Liver (tissue), 8 donors: ENCODE measurements at regions not wholly inside any gene's neighbourhood (a gene's known extent, or its start where the extent isn't known, plus 50 kb on each side); places are given as distances from the start of the nearest gene placed in this dataset.

Experiments used
- DNase-seq: peaks from one replicate; pipeline ENCODE4 v3.0.0-alpha.2; 2017; ENCODE audit warnings: low spot score
- H3K27ac ChIP-seq, 2 donors: one replicate each; pipeline ENCODE4 v1.7.0; 2013; ENCODE audit warnings: inconsistent platforms in 2 of 2, low read length in 2 of 2, control low read depth in 1 of 2, low read depth in 1 of 2, mild to moderate bottlenecking in 1 of 2
- H3K27me3 ChIP-seq, 4 donors: one replicate each; pipeline versions ENCODE4 v1.6.1 to v1.7.0; 2013; ENCODE audit warnings: low read length in 3 of 4, inconsistent platforms in 1 of 4, mild to moderate bottlenecking in 1 of 4, moderate library complexity in 1 of 4; ENCODE audit not compliant: control insufficient read depth in 4 of 4, insufficient read depth in 4 of 4
- H3K36me3 ChIP-seq, 4 donors: one replicate each; pipeline versions ENCODE4 v1.6.1 to v1.7.0; 2013; ENCODE audit warnings: low read length in 3 of 4, mild to moderate bottlenecking in 3 of 4, low read depth in 1 of 4, moderate library complexity in 1 of 4; ENCODE audit not compliant: control insufficient read depth in 4 of 4, insufficient read depth in 3 of 4
- H3K4me1 ChIP-seq, 4 donors: one replicate each; pipeline versions ENCODE4 v1.6.1 to v1.7.0; 2013; ENCODE audit warnings: low read length in 3 of 4, mild to moderate bottlenecking in 3 of 4, moderate library complexity in 1 of 4; ENCODE audit not compliant: control insufficient read depth in 4 of 4, insufficient read depth in 4 of 4
- H3K4me3 ChIP-seq, 3 donors: one replicate each; pipeline versions ENCODE4 v1.6.1 to v1.7.0; 2013; ENCODE audit warnings: low read length in 3 of 3, control low read depth in 1 of 3, low read depth in 1 of 3, mild to moderate bottlenecking in 1 of 3
- H3K9ac ChIP-seq, 2 donors: one replicate each; pipeline ENCODE4 v1.7.0; 2013; ENCODE audit warnings: low read length in 2 of 2, mild to moderate bottlenecking in 2 of 2, moderate library complexity in 2 of 2, control low read depth in 1 of 2, low read depth in 1 of 2
- H3K9me3 ChIP-seq, 4 donors: one replicate each; pipeline versions ENCODE4 v1.6.1 to v1.7.0; 2013; ENCODE audit warnings: low read length in 3 of 4; ENCODE audit not compliant: control insufficient read depth in 4 of 4
- EGR1 ChIP-seq, 2 donors: IDR thresholded peaks; 2 replicates each; pipeline ENCODE4 v1.6.1; 2016 to 2018; ENCODE audit warnings: antibody characterized with exemption in 2 of 2, low read depth in 2 of 2
- FOXA1 ChIP-seq: IDR thresholded peaks from 2 replicates; pipeline ENCODE4 v1.6.1; 2016; ENCODE audit warnings: antibody characterized with exemption
- FOXA2 ChIP-seq: IDR thresholded peaks from 2 replicates; pipeline ENCODE4 v1.6.1; 2016; ENCODE audit warnings: antibody characterized with exemption
- GABPA ChIP-seq, 2 donors: IDR thresholded peaks in 1 of 2; conservative IDR thresholded peaks in 1 of 2; 2 replicates each; pipeline ENCODE4 v1.6.1; 2016; ENCODE audit warnings: antibody characterized with exemption in 2 of 2, mild to moderate bottlenecking in 1 of 2, moderate library complexity in 1 of 2
- HNF4A ChIP-seq, 2 donors: conservative IDR thresholded peaks; 2 replicates each; pipeline ENCODE4 v1.6.1; 2016; ENCODE audit warnings: antibody characterized with exemption in 2 of 2, mild to moderate bottlenecking in 2 of 2
- HNF4G ChIP-seq: IDR thresholded peaks from 2 replicates; pipeline ENCODE4 v1.6.1; 2016; ENCODE audit warnings: antibody characterized with exemption
- JUND ChIP-seq, 2 donors: IDR thresholded peaks; 2 replicates each; pipeline ENCODE4 v1.6.1; 2016; ENCODE audit warnings: antibody characterized with exemption in 2 of 2
- NR2F2 ChIP-seq: IDR thresholded peaks from 2 replicates; pipeline ENCODE4 v1.6.1; 2016; ENCODE audit warnings: antibody characterized with exemption
- RXRA ChIP-seq, 2 donors: IDR thresholded peaks; 2 replicates each; pipeline ENCODE4 v1.6.1; 2017 to 2018; ENCODE audit warnings: antibody characterized with exemption in 2 of 2, mild to moderate bottlenecking in 1 of 2
- SP1 ChIP-seq: IDR thresholded peaks from 2 replicates; pipeline ENCODE4 v1.6.1; 2018; ENCODE audit warnings: antibody characterized with exemption, mild to moderate bottlenecking
- TAF1 ChIP-seq: conservative IDR thresholded peaks from 2 replicates; pipeline ENCODE4 v1.6.1; 2016; ENCODE audit warnings: antibody characterized with exemption, mild to moderate bottlenecking
- YY1 ChIP-seq: IDR thresholded peaks from 2 replicates; pipeline ENCODE4 v1.6.1; 2016; ENCODE audit warnings: antibody characterized with exemption, mild to moderate bottlenecking
- WGBS: extraction: QIAGEN DNeasy Blood & Tissue Kit; methylation state at CpG from one replicate; pipeline ENCODE4 v1.1.7; 2013; 5-methylcytosine and 5-hydroxymethylcytosine counted together
- TF ChIP-seq, protein P1 (sequence below): fragments of 150-350 bp; IDR thresholded peaks from 2 replicates; pipeline ENCODE4 v1.5.1; 2017; ENCODE audit warnings: improper control_type of control experiment, low read depth, low read length; ENCODE audit not compliant: missing input control
- TF ChIP-seq, protein P2 (sequence below): IDR thresholded peaks from 2 replicates; pipeline ENCODE4 v1.6.1; 2016; ENCODE audit warnings: antibody characterized with exemption, mild to moderate bottlenecking
- TF ChIP-seq, protein P3 (sequence below): IDR thresholded peaks from 2 replicates; pipeline ENCODE4 v1.6.1; 2016; ENCODE audit warnings: antibody characterized with exemption
- TF ChIP-seq, protein P4 (sequence below): IDR thresholded peaks from 2 replicates; pipeline ENCODE4 v1.6.1; 2016; ENCODE audit warnings: antibody characterized with exemption
- TF ChIP-seq, protein P5 (sequence below): IDR thresholded peaks from 2 replicates; pipeline ENCODE4 v1.6.1; 2016; ENCODE audit warnings: antibody characterized with exemption
- donor health status: healthy.
- donor health status: healthy.
- donor health status: healthy.
- donor health status: healthy.
- donor health status: healthy.

DNA sequence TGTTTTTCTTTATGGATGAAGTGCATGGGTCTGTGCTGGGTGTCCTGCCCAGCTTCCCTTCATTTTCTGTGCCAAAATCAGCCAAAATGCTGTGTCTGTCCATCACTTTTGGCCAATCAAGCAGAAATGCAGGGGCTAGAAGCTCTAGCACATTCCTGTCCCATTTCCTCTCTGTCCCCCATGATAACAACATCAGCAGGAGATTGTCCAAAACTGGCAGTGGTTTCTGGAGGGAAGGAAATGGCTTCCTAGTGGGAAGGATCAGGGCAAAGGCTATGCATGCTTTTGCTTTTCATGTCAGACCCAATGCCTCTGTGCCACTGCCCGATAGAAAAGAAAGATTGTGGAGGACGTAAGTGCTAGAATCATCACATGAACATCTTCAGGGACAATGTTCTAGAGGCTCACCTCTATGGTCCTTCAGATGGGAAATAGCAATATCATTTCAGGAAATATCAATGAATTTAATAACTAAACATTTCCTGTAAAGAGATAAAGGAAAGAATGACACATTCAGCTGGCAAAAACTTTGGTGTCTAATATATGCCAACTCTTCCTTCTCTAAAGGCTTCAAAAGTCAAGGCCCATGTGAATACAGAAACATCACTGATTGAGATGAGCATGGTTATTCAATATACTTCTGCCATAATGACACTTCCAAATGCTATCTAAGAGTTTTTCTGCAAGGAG is 107.5 kb downstream of the SETD4 start:
- Histone ChIP-seq H3K9me3 (no peaks in the 10 kb centered on the region), H3K27me3 (peaks cover 0 to 8% (median 0%) of the 10 kb centered on the region in 4 donors), H3K4me1 (no peaks in the 10 kb centered on the region), H3K36me3 (no peaks in the 10 kb centered on the region), H3K9ac (no peak overlapping the region), H3K4me3 (no peak overlapping the region), H3K27ac (no peak overlapping the region)
- TF ChIP-seq SP1 (no peak), FOXA2 (no peak), HNF4A (conservative IDR thresholded peaks at IDR 0.05) (no peak), HNF4G (no peak), FOXA1 (no peak), EGR1 (IDR thresholded peaks at IDR 0.05; ENCODE audit: low read depth in 2 of 2) (no peak), GABPA (IDR thresholded peaks at IDR 0.05 in 1 of 2, conservative IDR thresholded peaks at IDR 0.05 in 1 of 2) (no peak), NR2F2 (no peak), YY1 (no peak), RXRA (IDR thresholded peaks at IDR 0.05) (no peak), JUND (IDR thresholded peaks at IDR 0.05) (no peak), TAF1 (no peak)
- TF ChIP-seq, protein P1, sequence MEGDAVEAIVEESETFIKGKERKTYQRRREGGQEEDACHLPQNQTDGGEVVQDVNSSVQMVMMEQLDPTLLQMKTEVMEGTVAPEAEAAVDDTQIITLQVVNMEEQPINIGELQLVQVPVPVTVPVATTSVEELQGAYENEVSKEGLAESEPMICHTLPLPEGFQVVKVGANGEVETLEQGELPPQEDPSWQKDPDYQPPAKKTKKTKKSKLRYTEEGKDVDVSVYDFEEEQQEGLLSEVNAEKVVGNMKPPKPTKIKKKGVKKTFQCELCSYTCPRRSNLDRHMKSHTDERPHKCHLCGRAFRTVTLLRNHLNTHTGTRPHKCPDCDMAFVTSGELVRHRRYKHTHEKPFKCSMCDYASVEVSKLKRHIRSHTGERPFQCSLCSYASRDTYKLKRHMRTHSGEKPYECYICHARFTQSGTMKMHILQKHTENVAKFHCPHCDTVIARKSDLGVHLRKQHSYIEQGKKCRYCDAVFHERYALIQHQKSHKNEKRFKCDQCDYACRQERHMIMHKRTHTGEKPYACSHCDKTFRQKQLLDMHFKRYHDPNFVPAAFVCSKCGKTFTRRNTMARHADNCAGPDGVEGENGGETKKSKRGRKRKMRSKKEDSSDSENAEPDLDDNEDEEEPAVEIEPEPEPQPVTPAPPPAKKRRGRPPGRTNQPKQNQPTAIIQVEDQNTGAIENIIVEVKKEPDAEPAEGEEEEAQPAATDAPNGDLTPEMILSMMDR, result no peak
- TF ChIP-seq, protein P2, sequence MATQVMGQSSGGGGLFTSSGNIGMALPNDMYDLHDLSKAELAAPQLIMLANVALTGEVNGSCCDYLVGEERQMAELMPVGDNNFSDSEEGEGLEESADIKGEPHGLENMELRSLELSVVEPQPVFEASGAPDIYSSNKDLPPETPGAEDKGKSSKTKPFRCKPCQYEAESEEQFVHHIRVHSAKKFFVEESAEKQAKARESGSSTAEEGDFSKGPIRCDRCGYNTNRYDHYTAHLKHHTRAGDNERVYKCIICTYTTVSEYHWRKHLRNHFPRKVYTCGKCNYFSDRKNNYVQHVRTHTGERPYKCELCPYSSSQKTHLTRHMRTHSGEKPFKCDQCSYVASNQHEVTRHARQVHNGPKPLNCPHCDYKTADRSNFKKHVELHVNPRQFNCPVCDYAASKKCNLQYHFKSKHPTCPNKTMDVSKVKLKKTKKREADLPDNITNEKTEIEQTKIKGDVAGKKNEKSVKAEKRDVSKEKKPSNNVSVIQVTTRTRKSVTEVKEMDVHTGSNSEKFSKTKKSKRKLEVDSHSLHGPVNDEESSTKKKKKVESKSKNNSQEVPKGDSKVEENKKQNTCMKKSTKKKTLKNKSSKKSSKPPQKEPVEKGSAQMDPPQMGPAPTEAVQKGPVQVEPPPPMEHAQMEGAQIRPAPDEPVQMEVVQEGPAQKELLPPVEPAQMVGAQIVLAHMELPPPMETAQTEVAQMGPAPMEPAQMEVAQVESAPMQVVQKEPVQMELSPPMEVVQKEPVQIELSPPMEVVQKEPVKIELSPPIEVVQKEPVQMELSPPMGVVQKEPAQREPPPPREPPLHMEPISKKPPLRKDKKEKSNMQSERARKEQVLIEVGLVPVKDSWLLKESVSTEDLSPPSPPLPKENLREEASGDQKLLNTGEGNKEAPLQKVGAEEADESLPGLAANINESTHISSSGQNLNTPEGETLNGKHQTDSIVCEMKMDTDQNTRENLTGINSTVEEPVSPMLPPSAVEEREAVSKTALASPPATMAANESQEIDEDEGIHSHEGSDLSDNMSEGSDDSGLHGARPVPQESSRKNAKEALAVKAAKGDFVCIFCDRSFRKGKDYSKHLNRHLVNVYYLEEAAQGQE, result no peak
- TF ChIP-seq, protein P3, sequence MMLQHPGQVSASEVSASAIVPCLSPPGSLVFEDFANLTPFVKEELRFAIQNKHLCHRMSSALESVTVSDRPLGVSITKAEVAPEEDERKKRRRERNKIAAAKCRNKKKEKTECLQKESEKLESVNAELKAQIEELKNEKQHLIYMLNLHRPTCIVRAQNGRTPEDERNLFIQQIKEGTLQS, result no peak
- TF ChIP-seq, protein P4, sequence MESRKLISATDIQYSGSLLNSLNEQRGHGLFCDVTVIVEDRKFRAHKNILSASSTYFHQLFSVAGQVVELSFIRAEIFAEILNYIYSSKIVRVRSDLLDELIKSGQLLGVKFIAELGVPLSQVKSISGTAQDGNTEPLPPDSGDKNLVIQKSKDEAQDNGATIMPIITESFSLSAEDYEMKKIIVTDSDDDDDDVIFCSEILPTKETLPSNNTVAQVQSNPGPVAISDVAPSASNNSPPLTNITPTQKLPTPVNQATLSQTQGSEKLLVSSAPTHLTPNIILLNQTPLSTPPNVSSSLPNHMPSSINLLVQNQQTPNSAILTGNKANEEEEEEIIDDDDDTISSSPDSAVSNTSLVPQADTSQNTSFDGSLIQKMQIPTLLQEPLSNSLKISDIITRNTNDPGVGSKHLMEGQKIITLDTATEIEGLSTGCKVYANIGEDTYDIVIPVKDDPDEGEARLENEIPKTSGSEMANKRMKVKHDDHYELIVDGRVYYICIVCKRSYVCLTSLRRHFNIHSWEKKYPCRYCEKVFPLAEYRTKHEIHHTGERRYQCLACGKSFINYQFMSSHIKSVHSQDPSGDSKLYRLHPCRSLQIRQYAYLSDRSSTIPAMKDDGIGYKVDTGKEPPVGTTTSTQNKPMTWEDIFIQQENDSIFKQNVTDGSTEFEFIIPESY, result no peak
- DNase-seq, result no peak
- 73% methylated on average over 2 of the region's 2 CpGs for WGBS

DNA sequence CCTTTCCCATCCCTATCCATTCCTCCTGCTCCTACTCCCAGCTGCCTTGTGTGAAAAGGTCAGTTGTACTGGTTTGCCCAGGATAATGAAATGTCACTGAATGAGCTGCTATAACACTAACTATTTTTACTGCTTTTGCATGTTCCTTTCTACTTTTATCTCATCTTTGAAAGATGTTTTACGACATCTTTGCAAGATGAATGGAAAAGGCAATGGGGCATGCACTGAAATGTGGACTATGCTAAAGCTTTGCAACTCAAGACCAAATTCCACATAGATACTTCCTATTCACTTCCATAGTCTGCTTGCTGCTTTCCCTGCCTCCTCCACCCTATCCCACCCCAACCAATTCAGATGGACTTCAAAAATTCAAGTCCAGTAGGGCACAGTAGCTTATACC is 111.3 kb downstream of the SETD4 start:
- Histone ChIP-seq H3K9me3 (no peaks in the 10 kb centered on the region), H3K4me3 (no peak overlapping the region), H3K4me1 (no peaks in the 10 kb centered on the region), H3K9ac (no peak overlapping the region), H3K27ac (no peak overlapping the region), H3K27me3 (peaks cover 0 to 4% (median 0%) of the 10 kb centered on the region in 4 donors), H3K36me3 (no peaks in the 10 kb centered on the region)
- no peak for DNase-seq
- WGBS, result 79% methylated on average over 1 of the region's 1 CpG
- TF ChIP-seq, protein P5, sequence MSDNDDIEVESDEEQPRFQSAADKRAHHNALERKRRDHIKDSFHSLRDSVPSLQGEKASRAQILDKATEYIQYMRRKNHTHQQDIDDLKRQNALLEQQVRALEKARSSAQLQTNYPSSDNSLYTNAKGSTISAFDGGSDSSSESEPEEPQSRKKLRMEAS, result no peak
- TF ChIP-seq, protein P3, result no peak
- TF ChIP-seq YY1, result no peak
- TF ChIP-seq, protein P4, result no peak
- TF ChIP-seq, protein P2, result no peak
- TF ChIP-seq TAF1, result no peak
- TF ChIP-seq JUND (IDR thresholded peaks at IDR 0.05), result no peak
- TF ChIP-seq FOXA2, result no peak
- no peak for TF ChIP-seq GABPA (IDR thresholded peaks at IDR 0.05 in 1 of 2, conservative IDR thresholded peaks at IDR 0.05 in 1 of 2)
- TF ChIP-seq HNF4A (conservative IDR thresholded peaks at IDR 0.05), result no peak
